Activated naive CD8-positive, alpha-beta T cell (primary cell): ENCODE measurements at regions not wholly inside any gene's neighbourhood (a gene's known extent, or its start where the extent isn't known, plus 50 kb on each side); places are given as distances from the start of the nearest gene placed in this dataset.

ENCODE experiments used
- H3K27ac Mint-ChIP-seq: one replicate; pipeline ENCODE4 v1.8.0; 2021; ENCODE audit warnings: mixed read lengths
- H3K27me3 Mint-ChIP-seq: one replicate; pipeline ENCODE4 v1.8.0; 2021; ENCODE audit warnings: mixed read lengths
- H3K36me3 Mint-ChIP-seq: one replicate; pipeline ENCODE4 v1.8.0; 2021; ENCODE audit warnings: mixed read lengths
- H3K4me1 Mint-ChIP-seq: one replicate; pipeline ENCODE4 v1.8.0; 2021; ENCODE audit warnings: low read depth, mixed read lengths
- H3K4me3 Mint-ChIP-seq: one replicate; pipeline ENCODE4 v1.8.0; 2021; ENCODE audit warnings: mild to moderate bottlenecking, mixed read lengths
- H3K9me3 Mint-ChIP-seq: one replicate; pipeline ENCODE4 v1.8.0; 2021; ENCODE audit warnings: low read depth, mixed read lengths

DNA sequence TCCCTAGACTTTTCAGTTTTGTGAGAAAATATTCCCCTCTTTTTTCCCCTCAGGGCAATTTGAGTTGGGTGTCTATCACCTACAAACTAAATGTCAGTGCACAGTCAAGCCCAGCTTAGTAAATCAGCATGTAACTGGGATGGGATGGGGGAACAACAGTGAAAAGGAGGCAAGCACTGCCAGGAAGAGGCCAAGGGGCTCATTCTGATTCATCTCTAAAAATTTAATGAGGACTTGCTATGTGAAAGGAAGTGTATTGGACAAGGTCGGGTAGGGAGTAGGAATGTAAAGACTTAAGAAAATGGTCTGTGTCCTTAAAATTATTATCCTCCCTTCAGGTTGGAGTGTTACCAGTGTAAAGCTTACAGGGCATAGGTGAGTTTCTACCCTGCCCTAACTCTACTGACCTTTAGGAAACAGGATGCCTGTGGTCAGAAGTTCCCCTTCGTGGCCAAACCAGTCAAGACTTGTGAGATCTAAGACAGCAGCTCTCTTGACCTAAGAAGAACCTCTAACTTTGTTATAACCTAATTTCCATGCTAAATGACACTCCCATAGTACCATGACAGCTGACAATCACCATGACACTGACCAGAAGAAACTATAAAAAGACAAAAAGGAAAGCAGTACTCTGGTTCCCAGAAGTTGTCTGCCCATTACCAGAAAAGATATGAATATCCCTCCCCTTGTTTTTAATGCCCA lies 194.4 kb upstream of the LDB2 start:
- no peak overlapping the region for H3K4me3 Mint-ChIP-seq
- no peaks in the 10 kb centered on the region for H3K4me1 Mint-ChIP-seq
- H3K27ac Mint-ChIP-seq, result no peak overlapping the region
- H3K36me3 Mint-ChIP-seq, result no peaks in the 10 kb centered on the region
- no peaks in the 10 kb centered on the region for H3K9me3 Mint-ChIP-seq
- H3K27me3 Mint-ChIP-seq, result peaks cover 2% of the 10 kb centered on the region

DNA sequence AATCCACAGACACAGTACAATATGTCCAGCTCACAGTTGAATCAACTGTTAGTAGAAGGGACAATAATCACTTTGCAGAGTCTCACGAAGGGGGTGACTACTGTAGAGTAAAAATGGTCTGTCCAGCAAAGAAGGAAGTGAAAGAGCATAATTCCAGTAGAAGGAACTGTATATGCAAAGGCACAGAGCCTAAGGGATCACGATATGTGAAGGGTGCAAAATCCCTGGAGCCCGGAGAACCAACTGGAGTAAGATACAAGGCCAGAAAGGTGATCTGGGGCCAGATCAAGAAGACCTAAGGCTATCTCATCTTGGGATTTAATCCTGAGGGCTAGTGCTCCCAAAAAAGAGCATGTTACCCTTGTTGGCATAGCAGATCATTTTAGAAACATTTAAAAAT lies 192.7 kb upstream of the LDB2 start:
- peaks cover 2% of the 10 kb centered on the region for H3K27me3 Mint-ChIP-seq
- H3K9me3 Mint-ChIP-seq, result peaks cover 3% of the 10 kb centered on the region
- H3K36me3 Mint-ChIP-seq, result no peaks in the 10 kb centered on the region
- H3K4me3 Mint-ChIP-seq, result no peak overlapping the region
- H3K4me1 Mint-ChIP-seq, result no peaks in the 10 kb centered on the region
- no peak overlapping the region for H3K27ac Mint-ChIP-seq

DNA sequence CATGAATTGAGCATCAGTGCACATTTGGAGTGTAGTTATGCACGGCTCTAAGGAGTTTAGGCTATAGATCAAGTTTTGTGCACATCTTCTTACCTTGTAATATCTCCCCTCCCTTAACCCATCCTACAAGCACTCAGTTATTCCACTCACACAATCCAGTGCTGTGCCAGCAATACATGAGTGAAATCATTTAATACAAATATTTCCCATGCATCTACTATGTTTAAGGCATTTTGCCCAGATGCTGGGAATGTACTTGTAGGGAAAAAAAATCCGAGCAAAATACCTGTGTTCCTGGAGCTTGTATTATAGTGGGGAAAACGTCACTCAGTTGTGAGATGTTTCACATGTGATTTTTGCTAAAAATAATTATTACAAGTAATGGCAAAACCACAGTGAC lies 191.6 kb upstream of the LDB2 start:
- Mint-ChIP-seq H3K27ac (no peak overlapping the region), H3K4me1 (no peaks in the 10 kb centered on the region), H3K9me3 (peaks cover 3% of the 10 kb centered on the region), H3K4me3 (no peak overlapping the region), H3K36me3 (no peaks in the 10 kb centered on the region), H3K27me3 (peaks cover 2% of the 10 kb centered on the region)

- Mint-ChIP-seq H3K4me3 (no peak overlapping the region), H3K9me3 (peaks cover 3% of the 10 kb centered on the region), H3K36me3 (no peaks in the 10 kb centered on the region), H3K27me3 (peaks cover 3% of the 10 kb centered on the region), H3K4me1 (no peaks in the 10 kb centered on the region), H3K27ac (no peak overlapping the region)
Observed at GRCh38 chr4:17085416-17085815, 187.0 kb upstream of the LDB2 start.

DNA sequence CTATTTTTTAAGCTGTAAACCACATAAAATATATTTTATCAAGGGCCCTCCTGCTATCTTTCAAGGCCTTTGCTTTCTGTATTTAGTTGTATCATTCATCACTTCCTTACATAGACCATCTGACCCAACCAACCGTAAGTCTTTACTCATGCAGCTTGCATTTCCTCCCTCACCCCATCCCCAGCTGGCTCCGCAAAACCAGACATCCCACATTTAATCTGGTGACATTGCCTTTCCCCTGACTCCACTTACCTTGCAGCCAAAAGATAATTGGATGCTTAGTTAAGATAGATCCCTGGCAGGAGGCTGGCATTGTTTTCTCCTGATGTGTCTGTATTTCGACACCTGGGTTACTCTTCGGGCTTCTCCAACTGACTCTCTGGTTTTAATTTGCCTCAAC lies 183.7 kb upstream of the LDB2 start:
- Mint-ChIP-seq H3K27me3 (peaks cover 4% of the 10 kb centered on the region), H3K4me3 (no peak overlapping the region), H3K4me1 (no peaks in the 10 kb centered on the region), H3K27ac (no peak overlapping the region), H3K9me3 (no peaks in the 10 kb centered on the region), H3K36me3 (no peaks in the 10 kb centered on the region)

GRCh38 chr4:17081179-17081578 lies 182.7 kb upstream of the LDB2 start:
- H3K36me3 Mint-ChIP-seq, result no peaks in the 10 kb centered on the region
- no peaks in the 10 kb centered on the region for H3K9me3 Mint-ChIP-seq
- peaks cover 4% of the 10 kb centered on the region for H3K27me3 Mint-ChIP-seq
- no peak overlapping the region for H3K27ac Mint-ChIP-seq
- no peak overlapping the region for H3K4me3 Mint-ChIP-seq
- H3K4me1 Mint-ChIP-seq, result no peaks in the 10 kb centered on the region

DNA sequence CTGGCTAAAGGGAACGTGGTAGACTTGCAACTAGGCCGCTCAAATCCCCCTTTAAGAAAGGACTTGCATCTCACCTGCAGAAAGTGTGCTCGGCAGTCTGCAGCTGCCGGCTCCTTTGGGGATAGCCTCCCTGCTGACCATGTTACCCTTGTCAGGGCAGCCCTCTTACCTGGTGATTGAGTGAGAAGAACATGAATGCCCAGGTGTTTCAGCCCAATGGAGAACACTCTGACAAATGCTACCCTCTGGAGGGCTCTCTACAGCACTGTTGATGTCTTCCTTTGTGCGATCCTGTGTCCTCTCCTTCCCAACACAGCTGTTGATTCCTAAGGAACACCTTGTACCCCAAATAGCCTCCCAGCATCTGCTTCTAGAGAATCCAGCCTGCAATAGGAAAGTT lies 178.7 kb upstream of the LDB2 start:
- no peaks in the 10 kb centered on the region for H3K9me3 Mint-ChIP-seq
- H3K27ac Mint-ChIP-seq, result no peak overlapping the region
- H3K27me3 Mint-ChIP-seq, result peaks cover 5% of the 10 kb centered on the region
- H3K4me3 Mint-ChIP-seq, result no peak overlapping the region
- H3K36me3 Mint-ChIP-seq, result no peaks in the 10 kb centered on the region
- no peaks in the 10 kb centered on the region for H3K4me1 Mint-ChIP-seq

DNA sequence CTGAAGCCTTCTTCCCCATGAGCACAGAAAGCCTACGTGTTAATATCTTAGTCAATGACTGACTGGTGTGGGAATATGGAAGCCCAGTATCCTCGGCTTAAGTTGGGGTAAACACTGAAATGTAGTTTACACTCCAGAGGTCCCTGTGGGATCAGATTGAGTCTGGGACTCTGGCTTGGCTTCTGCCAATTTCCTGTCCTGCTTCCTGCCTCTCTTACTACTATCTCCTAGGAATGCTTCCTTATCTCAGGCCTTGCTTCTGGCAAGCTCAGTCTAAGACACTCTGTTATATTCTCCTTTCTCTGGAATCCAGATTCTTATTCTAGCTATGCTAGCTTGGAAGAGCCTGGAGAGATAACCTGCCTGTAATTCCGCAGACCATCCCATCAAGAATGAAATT lies 174.0 kb upstream of the LDB2 start:
- H3K27me3 Mint-ChIP-seq, result peaks cover 3% of the 10 kb centered on the region
- H3K4me3 Mint-ChIP-seq, result no peak overlapping the region
- no peak overlapping the region for H3K27ac Mint-ChIP-seq
- H3K4me1 Mint-ChIP-seq, result no peaks in the 10 kb centered on the region
- H3K9me3 Mint-ChIP-seq, result no peaks in the 10 kb centered on the region
- H3K36me3 Mint-ChIP-seq, result no peaks in the 10 kb centered on the region

DNA sequence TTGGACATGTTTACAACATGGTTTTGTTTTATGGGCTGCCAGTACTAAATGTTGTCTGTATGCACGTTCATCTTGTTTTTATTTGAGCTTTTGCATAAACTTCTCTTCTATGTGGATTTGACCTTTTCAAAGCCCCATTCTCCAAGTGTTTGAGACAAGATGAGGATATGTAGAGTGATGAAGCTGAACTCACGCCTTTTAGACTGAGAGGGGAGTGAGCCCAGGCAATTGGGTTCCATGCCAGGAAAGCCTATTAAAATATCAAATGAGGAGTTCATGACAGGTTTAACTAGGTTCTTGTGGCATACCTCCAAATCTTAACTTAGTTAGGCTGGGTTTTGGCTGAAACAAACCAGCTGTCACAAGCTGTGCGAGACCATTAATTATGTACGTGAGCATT lies 170.4 kb upstream of the LDB2 start:
- Mint-ChIP-seq H3K36me3 (no peaks in the 10 kb centered on the region), H3K4me1 (no peaks in the 10 kb centered on the region)

DNA sequence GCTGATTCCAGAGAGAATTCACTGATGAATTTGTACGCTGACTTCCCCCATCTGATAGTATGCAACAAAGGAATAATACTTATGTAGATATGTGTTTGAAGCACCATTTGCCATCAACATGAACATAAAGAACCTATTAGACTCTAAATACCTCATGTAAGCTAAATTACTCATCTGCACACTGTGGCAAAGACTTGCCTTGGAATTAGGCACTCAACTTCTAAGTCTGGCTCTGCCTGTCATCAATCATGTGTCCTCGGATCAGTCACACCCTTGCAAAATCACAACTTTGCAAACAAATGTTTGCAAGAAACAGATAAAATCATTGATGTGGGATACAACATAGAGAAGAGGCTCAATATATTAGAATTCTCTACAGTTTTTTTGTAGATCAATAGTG lies 169.9 kb upstream of the LDB2 start:
- Mint-ChIP-seq H3K9me3 (no peaks in the 10 kb centered on the region), H3K4me1 (no peaks in the 10 kb centered on the region), H3K27me3 (no peaks in the 10 kb centered on the region), H3K36me3 (no peaks in the 10 kb centered on the region), H3K27ac (no peak overlapping the region), H3K4me3 (no peak overlapping the region)

More for the DNA sequence above, 170.4 kb upstream of the LDB2 start:
- Mint-ChIP-seq H3K9me3 (no peaks in the 10 kb centered on the region), H3K4me3 (no peak overlapping the region), H3K27me3 (no peaks in the 10 kb centered on the region), H3K27ac (no peak overlapping the region)

DNA sequence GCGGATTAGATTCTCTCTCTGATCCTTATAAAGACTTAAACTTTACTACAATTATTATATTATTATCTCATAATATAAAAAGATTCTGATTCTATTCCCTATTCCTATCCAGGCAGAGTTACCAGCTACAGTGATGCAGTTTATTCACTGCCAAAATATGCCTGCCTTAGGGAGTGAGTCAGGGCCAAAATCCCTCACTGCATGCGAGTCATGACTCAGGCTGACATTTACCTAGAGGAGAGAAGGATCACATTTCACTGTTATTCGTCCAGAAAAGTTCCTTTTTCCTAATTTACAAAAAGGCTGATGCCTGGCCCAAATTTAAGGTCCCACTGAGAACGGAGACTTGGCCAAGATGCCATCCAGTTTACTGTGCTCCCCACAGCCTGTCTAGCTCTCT lies 168.5 kb upstream of the LDB2 start:
- Mint-ChIP-seq H3K27ac (no peak overlapping the region), H3K4me3 (no peak overlapping the region), H3K9me3 (no peaks in the 10 kb centered on the region), H3K27me3 (no peaks in the 10 kb centered on the region), H3K4me1 (no peaks in the 10 kb centered on the region), H3K36me3 (no peaks in the 10 kb centered on the region)

DNA sequence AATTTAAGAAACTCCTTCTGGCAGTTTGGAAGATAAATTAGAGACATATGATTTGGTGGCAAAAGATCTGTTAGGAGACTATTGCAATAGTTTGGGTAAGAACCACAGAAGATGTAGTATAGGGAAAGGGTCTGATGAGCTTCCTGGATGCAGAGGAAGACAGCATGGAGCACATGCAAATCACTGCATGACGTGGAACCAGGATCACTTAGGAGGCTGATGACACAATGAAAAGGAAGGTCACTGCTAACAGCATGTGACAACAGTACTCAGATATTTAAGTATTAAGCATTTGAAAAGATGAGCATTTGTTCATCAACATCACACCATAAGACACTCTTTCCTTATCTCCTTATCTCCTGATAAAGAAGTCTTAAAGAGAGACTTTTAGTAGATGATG lies 167.8 kb upstream of the LDB2 start:
- Mint-ChIP-seq H3K36me3 (no peaks in the 10 kb centered on the region), H3K4me3 (no peak overlapping the region), H3K27me3 (no peaks in the 10 kb centered on the region), H3K9me3 (no peaks in the 10 kb centered on the region), H3K4me1 (no peaks in the 10 kb centered on the region), H3K27ac (no peak overlapping the region)

- no peak overlapping the region for H3K27ac Mint-ChIP-seq
- H3K36me3 Mint-ChIP-seq, result no peaks in the 10 kb centered on the region
- no peak overlapping the region for H3K4me3 Mint-ChIP-seq
- no peaks in the 10 kb centered on the region for H3K27me3 Mint-ChIP-seq
- no peaks in the 10 kb centered on the region for H3K4me1 Mint-ChIP-seq
- H3K9me3 Mint-ChIP-seq, result no peaks in the 10 kb centered on the region
Observed at GRCh38 chr4:17065821-17066220, 167.4 kb upstream of the LDB2 start.

DNA sequence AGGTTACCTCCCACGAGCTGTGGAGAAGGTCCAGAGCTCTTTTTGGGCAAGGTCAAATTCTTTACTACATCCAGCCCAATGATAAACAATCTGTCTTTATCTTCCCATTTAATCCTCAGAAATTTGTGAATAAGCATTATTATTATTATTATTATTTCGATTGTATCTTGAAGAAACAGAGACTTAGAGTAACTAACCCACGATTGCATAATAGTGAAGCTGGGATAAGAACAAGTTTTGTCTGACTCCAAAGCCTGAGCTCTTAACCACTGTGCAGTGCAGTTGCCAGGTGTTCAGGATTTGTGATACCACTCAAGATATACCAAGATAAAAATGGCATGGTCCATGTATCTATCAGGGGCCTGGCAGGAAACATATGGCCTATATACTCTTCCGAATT lies 166.5 kb upstream of the LDB2 start:
- Mint-ChIP-seq H3K4me3 (no peak overlapping the region), H3K27me3 (no peaks in the 10 kb centered on the region), H3K4me1 (no peaks in the 10 kb centered on the region), H3K9me3 (no peaks in the 10 kb centered on the region), H3K36me3 (no peaks in the 10 kb centered on the region), H3K27ac (no peak overlapping the region)

DNA sequence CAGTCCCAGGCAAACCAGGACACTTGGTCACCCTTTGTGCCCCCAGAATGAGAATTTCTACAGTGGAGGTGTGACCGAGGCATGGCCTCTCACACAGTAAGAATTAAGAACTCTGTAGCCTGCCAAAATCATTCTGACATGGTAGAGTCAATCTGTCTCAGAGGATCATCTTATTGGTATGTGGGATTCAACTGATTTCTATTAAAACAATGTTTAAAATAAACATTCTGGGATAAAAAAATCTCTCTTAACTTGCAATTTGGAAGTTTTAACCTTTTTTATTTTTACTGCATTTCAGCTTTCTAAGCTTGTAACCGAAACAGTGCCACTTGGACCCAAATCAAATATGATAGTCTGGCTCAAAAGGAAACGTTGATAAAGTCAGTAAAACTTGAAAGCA lies 165.4 kb upstream of the LDB2 start:
- Mint-ChIP-seq H3K27me3 (no peaks in the 10 kb centered on the region), H3K4me1 (no peaks in the 10 kb centered on the region), H3K9me3 (no peaks in the 10 kb centered on the region), H3K36me3 (no peaks in the 10 kb centered on the region), H3K4me3 (no peak overlapping the region), H3K27ac (no peak overlapping the region)

- Mint-ChIP-seq H3K36me3 (no peaks in the 10 kb centered on the region), H3K27ac (no peak overlapping the region), H3K27me3 (no peaks in the 10 kb centered on the region), H3K4me1 (no peaks in the 10 kb centered on the region), H3K4me3 (no peak overlapping the region), H3K9me3 (no peaks in the 10 kb centered on the region)
Observed at GRCh38 chr4:17060230-17060629, 161.8 kb upstream of the LDB2 start.
